GM06990 (cell line): ENCODE measurements at regions not wholly inside any gene's neighbourhood (a gene's known extent, or its start where the extent isn't known, plus 50 kb on each side); places are given as distances from the start of the nearest gene placed in this dataset.

Experiments used
- DNase-seq: peaks from one replicate; pipeline ENCODE4 v3.0.0-alpha.2; 2011; ENCODE audit not compliant: insufficient read length; ENCODE audit errors: extremely low read depth
- H3K27me3 ChIP-seq: replicated peaks from 2 replicates; pipeline ENCODE4 v1.6.0; 2011; ENCODE audit warnings: low read length; ENCODE audit not compliant: control insufficient read depth, insufficient read depth
- H3K36me3 ChIP-seq: 2 replicates; pipeline ENCODE4 v1.5.1; 2011; ENCODE audit warnings: low read length; ENCODE audit not compliant: control insufficient read depth, insufficient read depth
- H3K4me3 ChIP-seq: replicated peaks from 2 replicates; pipeline ENCODE4 v1.5.1; 2011; ENCODE audit warnings: low read depth, mild to moderate bottlenecking, control low read depth, low read length
- TF ChIP-seq, protein P1 (sequence below): IDR thresholded peaks from 2 replicates; pipeline ENCODE4 v1.5.1; 2011; ENCODE audit warnings: low read length, control low read depth, mild to moderate bottlenecking, inconsistent platforms; ENCODE audit not compliant: insufficient read depth, poor library complexity, severe bottlenecking

DNA sequence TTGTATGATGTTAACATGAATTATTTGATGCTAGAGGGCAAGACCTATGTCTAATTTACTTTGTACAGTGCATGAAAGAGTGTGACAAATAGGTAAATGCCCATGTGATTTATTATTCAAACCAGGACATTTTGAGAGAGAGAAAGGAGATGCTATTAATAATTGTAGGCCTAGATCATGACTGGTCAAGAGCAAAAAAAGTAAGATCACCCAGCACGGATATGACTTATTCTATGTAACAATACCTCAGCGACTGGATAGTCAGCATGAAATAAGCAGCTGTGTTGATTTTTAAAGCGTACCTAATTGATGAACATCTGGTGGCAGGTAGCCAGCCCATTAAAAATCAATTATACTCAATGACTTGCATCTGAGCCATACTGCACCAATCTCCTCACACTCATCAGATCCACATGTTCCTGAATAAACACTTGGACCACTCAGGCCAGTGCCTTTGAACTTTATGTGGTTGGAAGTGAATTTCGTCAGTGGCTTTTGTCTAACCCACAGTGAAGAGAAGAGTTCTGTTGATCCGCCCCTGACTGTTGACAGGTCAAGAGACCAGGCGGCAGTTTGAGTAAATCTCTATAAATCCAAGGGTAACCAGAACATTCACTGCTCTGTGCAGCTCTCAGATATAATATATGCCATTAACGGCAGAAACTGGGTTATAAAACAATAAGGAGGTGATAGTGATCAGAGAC lies 435.3 kb downstream of the MDFIC start:
- TF ChIP-seq, protein P1, sequence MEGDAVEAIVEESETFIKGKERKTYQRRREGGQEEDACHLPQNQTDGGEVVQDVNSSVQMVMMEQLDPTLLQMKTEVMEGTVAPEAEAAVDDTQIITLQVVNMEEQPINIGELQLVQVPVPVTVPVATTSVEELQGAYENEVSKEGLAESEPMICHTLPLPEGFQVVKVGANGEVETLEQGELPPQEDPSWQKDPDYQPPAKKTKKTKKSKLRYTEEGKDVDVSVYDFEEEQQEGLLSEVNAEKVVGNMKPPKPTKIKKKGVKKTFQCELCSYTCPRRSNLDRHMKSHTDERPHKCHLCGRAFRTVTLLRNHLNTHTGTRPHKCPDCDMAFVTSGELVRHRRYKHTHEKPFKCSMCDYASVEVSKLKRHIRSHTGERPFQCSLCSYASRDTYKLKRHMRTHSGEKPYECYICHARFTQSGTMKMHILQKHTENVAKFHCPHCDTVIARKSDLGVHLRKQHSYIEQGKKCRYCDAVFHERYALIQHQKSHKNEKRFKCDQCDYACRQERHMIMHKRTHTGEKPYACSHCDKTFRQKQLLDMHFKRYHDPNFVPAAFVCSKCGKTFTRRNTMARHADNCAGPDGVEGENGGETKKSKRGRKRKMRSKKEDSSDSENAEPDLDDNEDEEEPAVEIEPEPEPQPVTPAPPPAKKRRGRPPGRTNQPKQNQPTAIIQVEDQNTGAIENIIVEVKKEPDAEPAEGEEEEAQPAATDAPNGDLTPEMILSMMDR = no peak
- Histone ChIP-seq H3K27me3 (no peaks in the 10 kb centered on the region), H3K4me3 (no peak overlapping the region), H3K36me3 (no peaks in the 10 kb centered on the region)
- DNase-seq = no peak

DNA sequence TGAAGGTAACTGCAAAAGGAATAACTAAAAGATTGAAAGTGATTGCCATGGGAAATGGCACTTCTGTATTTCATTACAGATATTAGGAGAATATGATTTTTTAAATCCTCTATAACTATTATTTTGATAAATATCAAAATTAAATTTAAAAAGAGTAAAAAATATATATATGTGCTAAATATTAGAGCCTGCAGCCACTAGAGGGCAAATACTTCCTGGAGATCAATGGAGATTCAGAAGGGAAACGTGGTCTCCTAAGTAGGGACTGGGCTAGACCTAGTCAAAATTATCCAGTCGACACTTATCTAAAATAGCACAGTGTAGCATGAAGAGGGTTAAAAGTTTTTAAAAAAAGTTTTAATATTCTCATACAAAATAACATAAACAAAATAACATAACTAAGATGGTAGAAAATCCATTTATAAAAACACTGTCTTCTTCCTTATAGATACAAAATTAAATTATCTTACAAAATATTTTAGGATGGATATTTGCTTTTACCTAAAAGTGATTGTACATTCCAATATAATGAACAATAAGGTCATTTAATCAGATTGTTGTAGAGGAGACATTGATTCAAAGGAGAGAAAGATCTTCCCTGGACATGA lies 434.3 kb downstream of the MDFIC start:
- TF ChIP-seq, protein P1 = peak; percentile 47
- Histone ChIP-seq H3K4me3 (no peak overlapping the region), H3K36me3 (no peaks in the 10 kb centered on the region), H3K27me3 (no peaks in the 10 kb centered on the region)
- no peak for DNase-seq

DNA sequence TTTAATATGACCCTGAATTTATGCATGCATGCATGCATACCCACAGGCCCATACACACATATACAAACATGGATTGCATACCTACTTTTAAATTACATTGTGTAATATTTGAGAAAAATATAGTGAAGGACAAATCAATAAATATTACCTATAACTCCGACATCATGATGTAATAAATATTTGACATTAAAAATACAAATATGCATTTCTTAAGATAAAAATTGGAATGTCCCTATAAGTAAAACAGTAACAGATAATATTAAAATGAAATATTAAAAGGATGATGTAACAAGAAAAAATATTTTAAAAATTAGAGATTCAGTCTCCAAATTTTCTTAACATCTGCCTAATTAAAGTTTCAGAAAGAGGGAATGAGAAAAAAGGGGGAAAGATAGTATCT lies 433.0 kb downstream of the MDFIC start:
- no peaks in the 10 kb centered on the region for H3K36me3 ChIP-seq
- no peaks in the 10 kb centered on the region for H3K27me3 ChIP-seq
- TF ChIP-seq, protein P1 = no peak
- no peak for DNase-seq
- H3K4me3 ChIP-seq = no peak overlapping the region

DNA sequence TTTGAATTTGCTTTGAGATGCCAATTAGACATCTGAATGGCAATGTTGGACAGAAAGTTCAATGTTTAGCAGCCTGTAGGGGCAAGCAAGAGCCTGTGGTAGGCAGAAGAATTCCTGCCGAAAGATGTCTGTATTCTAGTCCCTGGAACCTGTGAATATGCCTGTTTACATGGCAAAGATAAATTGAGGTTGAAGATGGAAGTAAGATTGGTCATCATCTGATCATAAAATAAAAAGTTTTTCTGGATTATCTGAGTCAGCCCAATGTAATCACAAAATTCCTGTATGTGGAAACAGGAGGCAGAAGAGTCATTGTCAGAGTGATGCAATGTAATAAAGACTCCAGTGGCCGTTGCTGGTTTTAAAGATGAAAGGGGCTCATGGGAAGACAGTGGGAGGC lies 430.5 kb downstream of the MDFIC start:
- no peak for DNase-seq
- Histone ChIP-seq H3K4me3 (no peak overlapping the region), H3K36me3 (no peaks in the 10 kb centered on the region), H3K27me3 (no peaks in the 10 kb centered on the region)
- TF ChIP-seq, protein P1 = no peak

DNA sequence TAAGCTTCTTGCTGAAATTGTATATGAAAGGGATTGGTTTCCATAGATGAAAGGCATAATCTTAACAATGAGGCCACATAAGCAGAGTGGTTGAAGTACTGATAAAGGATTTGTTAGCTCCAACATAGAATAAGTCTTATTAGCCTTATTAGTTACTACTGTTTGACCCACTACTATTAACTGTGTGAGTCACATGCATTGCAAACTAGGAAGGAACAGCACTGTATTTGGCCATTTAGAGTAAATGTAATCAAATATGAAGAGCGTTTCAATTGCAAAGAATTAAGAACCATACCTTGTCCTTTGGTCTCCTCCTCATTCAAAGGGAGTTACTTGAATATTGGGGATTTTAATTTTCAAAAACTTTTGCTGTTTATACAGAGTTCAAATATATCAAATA lies 428.9 kb downstream of the MDFIC start:
- Histone ChIP-seq H3K4me3 (no peak overlapping the region), H3K27me3 (no peaks in the 10 kb centered on the region), H3K36me3 (no peaks in the 10 kb centered on the region)
- TF ChIP-seq, protein P1 = no peak
- no peak for DNase-seq
